Mesendoderm (in vitro differentiated cells): ENCODE measurements at regions not wholly inside any gene's neighbourhood (a gene's known extent, or its start where the extent isn't known, plus 50 kb on each side); places are given as distances from the start of the nearest gene placed in this dataset.

Experiments used
- DNase-seq: peaks from one replicate; pipeline ENCODE4 v3.0.0; 2013
- H2AK5ac ChIP-seq: 2 replicates; pipeline ENCODE4 v1.6.1; 2013; ENCODE audit warnings: low read length, inconsistent platforms
- H2BK120ac ChIP-seq: 2 replicates; pipeline ENCODE4 v1.6.1; 2013; ENCODE audit warnings: low read depth, mild to moderate bottlenecking, low read length, moderate library complexity, mixed read lengths
- H2BK15ac ChIP-seq: replicated peaks from 2 replicates; pipeline ENCODE4 v1.6.1; 2013; ENCODE audit warnings: low read depth, mild to moderate bottlenecking, moderate library complexity
- H2BK5ac ChIP-seq: 2 replicates; pipeline ENCODE4 v1.6.1; 2013; ENCODE audit warnings: low read length, inconsistent platforms
- H3K18ac ChIP-seq: 2 replicates; pipeline ENCODE4 v1.6.1; 2013; ENCODE audit warnings: mild to moderate bottlenecking, low read length, mixed read lengths
- H3K23ac ChIP-seq: one replicate; pipeline ENCODE4 v1.6.1; 2013; ENCODE audit warnings: low read length
- H3K27ac ChIP-seq: 2 replicates; pipeline ENCODE4 v1.5.1; 2013; ENCODE audit warnings: low read depth, mild to moderate bottlenecking, inconsistent platforms, low read length, moderate library complexity
- H3K27me3 ChIP-seq: 2 replicates; pipeline ENCODE4 v1.6.1; 2013; ENCODE audit warnings: low read length, control low read depth, mild to moderate bottlenecking, inconsistent platforms; ENCODE audit not compliant: insufficient read depth, poor library complexity
- H3K36me3 ChIP-seq: 2 replicates; pipeline ENCODE4 v1.6.1; 2013; ENCODE audit warnings: low read length, inconsistent platforms; ENCODE audit not compliant: control insufficient read depth, insufficient read depth
- H3K4ac ChIP-seq: one replicate; pipeline ENCODE4 v1.6.1; 2013; ENCODE audit warnings: low read depth, mild to moderate bottlenecking, low read length, moderate library complexity
- H3K4me1 ChIP-seq: 2 replicates; pipeline ENCODE4 v1.6.1; 2013; ENCODE audit warnings: low read depth, low read length, inconsistent platforms; ENCODE audit not compliant: control insufficient read depth
- H3K4me2 ChIP-seq: 2 replicates; pipeline ENCODE4 v1.6.1; 2013; ENCODE audit warnings: low read length
- H3K4me3 ChIP-seq: 2 replicates; pipeline ENCODE4 v1.5.1; 2013; ENCODE audit warnings: mild to moderate bottlenecking, low read length
- H3K56ac ChIP-seq: one replicate; pipeline ENCODE4 v1.6.1; 2013; ENCODE audit warnings: low read length
- H3K79me1 ChIP-seq: 2 replicates; pipeline ENCODE4 v1.6.1; 2013; ENCODE audit warnings: low read length, inconsistent platforms
- H3K79me2 ChIP-seq: 2 replicates; pipeline ENCODE4 v1.6.1; 2013; ENCODE audit warnings: mild to moderate bottlenecking, low read length; ENCODE audit not compliant: control insufficient read depth, insufficient read depth
- H3K9ac ChIP-seq: 2 replicates; pipeline ENCODE4 v1.6.1; 2013; ENCODE audit warnings: low read length, inconsistent platforms
- H4K5ac ChIP-seq: one replicate; pipeline ENCODE4 v1.6.1; 2013; ENCODE audit warnings: low read length
- H4K8ac ChIP-seq: one replicate; pipeline ENCODE4 v1.6.1; 2013; ENCODE audit warnings: low read depth, mild to moderate bottlenecking, control low read depth, low read length, moderate library complexity
- WGBS: extraction: QIAGEN DNeasy Blood & Tissue Kit; methylation state at CpG from one replicate; pipeline ENCODE4 v1.1.7; 2013; ENCODE audit warnings: low lambda C conversion rate, missing lambda C conversion rate; ENCODE audit not compliant: insufficient coverage; ENCODE audit errors: extremely low coverage; 5-methylcytosine and 5-hydroxymethylcytosine counted together

GRCh38 chr4:155007660-155008176 lies 200.7 kb upstream of the NPY2R start:
- H3K23ac ChIP-seq, result no peak overlapping the region
- H2BK120ac ChIP-seq, result no peak overlapping the region
- no peaks in the 10 kb centered on the region for H3K27me3 ChIP-seq
- H3K4me1 ChIP-seq, result no peaks in the 10 kb centered on the region
- H3K36me3 ChIP-seq, result no peaks in the 10 kb centered on the region
- no CpG with 5 or more reads among the region's 1 CpG for WGBS
- H3K18ac ChIP-seq, result no peak overlapping the region
- H2BK5ac ChIP-seq, result no peak overlapping the region
- no peak overlapping the region for H3K4ac ChIP-seq
- H3K27ac ChIP-seq, result no peak overlapping the region
- no peak overlapping the region for H3K4me2 ChIP-seq
- H3K79me1 ChIP-seq, result no peaks in the 10 kb centered on the region
- H4K5ac ChIP-seq, result no peak overlapping the region
- H3K4me3 ChIP-seq, result no peak overlapping the region
- no peak overlapping the region for H3K9ac ChIP-seq
- H4K8ac ChIP-seq, result no peak overlapping the region
- H3K56ac ChIP-seq, result no peak overlapping the region
- H3K79me2 ChIP-seq, result no peaks in the 10 kb centered on the region
- no peak overlapping the region for H2AK5ac ChIP-seq
- H2BK15ac ChIP-seq, result no peak overlapping the region
- no peak for DNase-seq

- DNase-seq, result no peak
- Histone ChIP-seq H2AK5ac (no peak overlapping the region), H3K18ac (no peak overlapping the region), H2BK5ac (no peak overlapping the region), H4K8ac (no peak overlapping the region), H3K4ac (no peak overlapping the region), H3K27ac (no peak overlapping the region), H3K4me1 (no peaks in the 10 kb centered on the region), H3K36me3 (no peaks in the 10 kb centered on the region), H2BK120ac (no peak overlapping the region), H4K5ac (no peak overlapping the region), H3K23ac (no peak overlapping the region), H3K4me2 (no peak overlapping the region), H2BK15ac (no peak overlapping the region), H3K27me3 (no peaks in the 10 kb centered on the region), H3K9ac (no peak overlapping the region), H3K79me1 (no peaks in the 10 kb centered on the region), H3K4me3 (no peak overlapping the region), H3K79me2 (no peaks in the 10 kb centered on the region), H3K56ac (no peak overlapping the region)
- WGBS, result no CpG with 5 or more reads among the region's 2 CpGs
Observed at GRCh38 chr4:155008389-155008788, 200.0 kb upstream of the NPY2R start.

- Histone ChIP-seq H4K5ac (no peak overlapping the region), H2BK5ac (no peak overlapping the region), H2AK5ac (no peak overlapping the region), H3K79me2 (no peaks in the 10 kb centered on the region), H3K56ac (no peak overlapping the region), H3K23ac (no peak overlapping the region), H3K18ac (no peak overlapping the region), H3K4ac (no peak overlapping the region), H3K27ac (no peak overlapping the region), H3K9ac (no peak overlapping the region), H3K4me2 (no peak overlapping the region), H2BK15ac (no peak overlapping the region), H3K36me3 (no peaks in the 10 kb centered on the region), H3K4me3 (no peak overlapping the region), H4K8ac (no peak overlapping the region), H2BK120ac (no peak overlapping the region), H3K27me3 (no peaks in the 10 kb centered on the region), H3K4me1 (no peaks in the 10 kb centered on the region), H3K79me1 (no peaks in the 10 kb centered on the region)
- no peak for DNase-seq
- WGBS, result no CpG with 5 or more reads among the region's 3 CpGs
Observed at GRCh38 chr4:155009288-155009687, 199.1 kb upstream of the NPY2R start.

GRCh38 chr4:155010376-155010775 lies 198.1 kb upstream of the NPY2R start:
- H3K56ac ChIP-seq, result no peak overlapping the region
- H4K5ac ChIP-seq, result no peak overlapping the region
- H4K8ac ChIP-seq, result no peak overlapping the region
- no peak overlapping the region for H2AK5ac ChIP-seq
- H3K4me1 ChIP-seq, result no peaks in the 10 kb centered on the region
- H3K27ac ChIP-seq, result no peak overlapping the region
- H3K4me3 ChIP-seq, result no peak overlapping the region
- no peak overlapping the region for H3K9ac ChIP-seq
- no peak overlapping the region for H2BK5ac ChIP-seq
- WGBS, result no CpG with 5 or more reads among the region's 7 CpGs
- no peaks in the 10 kb centered on the region for H3K36me3 ChIP-seq
- H2BK15ac ChIP-seq, result no peak overlapping the region
- H3K79me1 ChIP-seq, result no peaks in the 10 kb centered on the region
- no peak overlapping the region for H3K4me2 ChIP-seq
- no peaks in the 10 kb centered on the region for H3K79me2 ChIP-seq
- no peak overlapping the region for H3K23ac ChIP-seq
- no peaks in the 10 kb centered on the region for H3K27me3 ChIP-seq
- H3K4ac ChIP-seq, result no peak overlapping the region
- H2BK120ac ChIP-seq, result no peak overlapping the region
- no peak overlapping the region for H3K18ac ChIP-seq
- DNase-seq, result no peak

- no peak overlapping the region for H3K4me3 ChIP-seq
- H4K8ac ChIP-seq, result no peak overlapping the region
- no peak overlapping the region for H3K23ac ChIP-seq
- H3K18ac ChIP-seq, result no peak overlapping the region
- no peak overlapping the region for H3K9ac ChIP-seq
- no peak overlapping the region for H2BK120ac ChIP-seq
- no peak overlapping the region for H2BK5ac ChIP-seq
- H3K4ac ChIP-seq, result no peak overlapping the region
- no peaks in the 10 kb centered on the region for H3K36me3 ChIP-seq
- H3K56ac ChIP-seq, result no peak overlapping the region
- no peak overlapping the region for H2BK15ac ChIP-seq
- H2AK5ac ChIP-seq, result no peak overlapping the region
- H3K4me2 ChIP-seq, result no peak overlapping the region
- no peaks in the 10 kb centered on the region for H3K27me3 ChIP-seq
- DNase-seq, result no peak
- no peaks in the 10 kb centered on the region for H3K79me1 ChIP-seq
- WGBS, result no CpG with 5 or more reads among the region's 4 CpGs
- no peaks in the 10 kb centered on the region for H3K4me1 ChIP-seq
- H3K27ac ChIP-seq, result no peak overlapping the region
- no peaks in the 10 kb centered on the region for H3K79me2 ChIP-seq
- H4K5ac ChIP-seq, result no peak overlapping the region
Observed at GRCh38 chr4:155011163-155011780, 197.2 kb upstream of the NPY2R start.

GRCh38 chr4:155012469-155012868 lies 196.0 kb upstream of the NPY2R start:
- Histone ChIP-seq H3K9ac (no peak overlapping the region), H3K18ac (no peak overlapping the region), H3K79me1 (no peaks in the 10 kb centered on the region), H2BK120ac (no peak overlapping the region), H2BK5ac (no peak overlapping the region), H2AK5ac (no peak overlapping the region), H2BK15ac (no peak overlapping the region), H3K4me3 (no peak overlapping the region), H3K27me3 (no peaks in the 10 kb centered on the region), H3K23ac (no peak overlapping the region), H3K4me2 (no peak overlapping the region), H3K4ac (no peak overlapping the region), H3K36me3 (no peaks in the 10 kb centered on the region), H3K4me1 (no peaks in the 10 kb centered on the region), H3K79me2 (no peaks in the 10 kb centered on the region), H4K5ac (no peak overlapping the region), H3K27ac (no peak overlapping the region), H3K56ac (no peak overlapping the region), H4K8ac (no peak overlapping the region)
- WGBS, result no CpG with 5 or more reads among the region's 1 CpG
- no peak for DNase-seq
